Urinary bladder (tissue), 3 donors: ENCODE measurements at regions not wholly inside any gene's neighbourhood (a gene's known extent, or its start where the extent isn't known, plus 50 kb on each side); places are given as distances from the start of the nearest gene placed in this dataset.
"Not testable (repeated sequence)": the region's sequence is repeated elsewhere in the genome, so short reads cannot be mapped to it uniquely, and the experiment has no call there.

Experiments
- DNase-seq: peaks from one replicate; pipeline ENCODE4 v3.0.0-alpha.2; 2015; ENCODE audit errors: extremely low spot score
- H3K27ac ChIP-seq: one replicate; pipeline ENCODE4 v1.5.1; 2013; ENCODE audit warnings: low read depth, mild to moderate bottlenecking, moderate library complexity
- H3K36me3 ChIP-seq: one replicate; pipeline ENCODE4 v1.6.1; 2013; ENCODE audit warnings: mild to moderate bottlenecking, moderate library complexity; ENCODE audit not compliant: insufficient read depth
- H3K4me1 ChIP-seq: one replicate; pipeline ENCODE4 v1.6.1; 2013; ENCODE audit warnings: mild to moderate bottlenecking, moderate library complexity; ENCODE audit not compliant: insufficient read depth
- H3K4me3 ChIP-seq: one replicate; pipeline ENCODE4 v1.5.1; 2013; ENCODE audit warnings: low read depth, low read length
- WGBS: extraction: QIAGEN DNeasy Blood & Tissue Kit; methylation state at CpG from one replicate; pipeline ENCODE4 v1.1.7; 2013; 5-methylcytosine and 5-hydroxymethylcytosine counted together
- donor health status: healthy with polysubstance abuse.
- donor health status: healthy.

- no peak overlapping the region for H3K27ac ChIP-seq
- no peak for DNase-seq
- H3K36me3 ChIP-seq, result no peaks in the 10 kb centered on the region
- WGBS, result 70% methylated on average over 3 of the region's 3 CpGs
- H3K4me3 ChIP-seq, result no peak overlapping the region
- no peaks in the 10 kb centered on the region for H3K4me1 ChIP-seq
These were observed 77.3 kb upstream of the LMCD1 start for GRCh38 chr3:8424281-8424680.

DNA sequence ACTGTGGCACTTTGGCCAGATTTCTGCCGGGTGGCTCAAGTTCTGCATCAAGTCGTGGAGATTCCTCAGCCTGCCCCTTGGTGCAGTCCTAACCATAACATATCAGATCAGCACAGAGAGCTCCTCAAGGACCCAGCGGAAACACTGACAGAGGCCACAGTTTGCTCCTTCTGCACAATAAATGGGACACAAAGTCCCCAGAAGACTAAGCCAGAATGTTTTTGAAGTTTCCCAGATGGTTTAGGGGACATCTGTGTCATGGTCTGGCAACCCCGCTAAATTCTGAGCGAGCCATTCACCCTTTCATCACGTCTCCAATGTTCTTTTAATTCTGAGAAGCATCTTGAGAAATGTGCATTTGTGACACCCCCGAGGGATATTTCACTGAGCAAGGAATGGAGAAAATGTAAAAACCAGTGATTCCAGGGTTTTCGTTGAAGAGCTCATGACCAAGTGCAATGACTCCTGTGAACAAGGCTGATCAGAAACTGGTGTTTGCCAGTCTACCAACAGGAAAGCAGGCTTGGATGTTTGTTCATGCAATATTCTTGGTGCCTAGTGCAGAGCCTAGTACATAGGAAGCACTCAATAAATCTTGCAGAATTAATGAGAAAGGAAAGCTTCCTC lies 64.8 kb upstream of the LMCD1 start:
- WGBS, result 77% methylated on average over 8 of the region's 8 CpGs
- H3K4me1 ChIP-seq, result no peaks in the 10 kb centered on the region
- no peak for DNase-seq
- H3K36me3 ChIP-seq, result no peaks in the 10 kb centered on the region
- no peak overlapping the region for H3K4me3 ChIP-seq
- no peak overlapping the region for H3K27ac ChIP-seq

DNA sequence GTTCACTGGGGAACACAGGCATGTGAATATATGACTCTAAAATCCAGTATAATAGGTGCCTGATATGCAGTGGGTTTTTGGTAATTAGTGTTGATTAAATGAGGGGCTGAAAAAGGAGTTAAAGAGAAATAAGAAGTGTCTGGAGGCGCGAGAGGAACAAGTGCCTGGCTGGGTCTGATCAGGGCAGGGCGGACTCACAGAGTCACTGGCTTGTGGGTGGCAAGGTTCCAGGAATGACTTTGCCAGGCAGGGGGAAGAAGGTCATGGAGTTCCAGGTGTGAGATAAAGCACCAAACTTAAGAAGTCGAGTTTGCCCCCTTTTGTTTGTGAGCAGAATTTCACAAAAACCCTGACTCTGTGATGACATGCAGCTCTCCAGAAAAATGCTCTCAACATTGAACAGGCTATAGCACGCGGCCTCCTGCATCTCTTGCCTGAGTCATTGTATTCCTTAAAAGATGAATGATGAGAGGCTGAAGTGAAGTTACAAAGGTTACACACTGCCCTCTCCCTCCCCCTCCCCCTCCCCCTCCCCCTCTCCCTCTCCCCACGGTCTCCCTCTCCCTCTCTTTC lies 63.0 kb upstream of the LMCD1 start:
- Histone ChIP-seq H3K4me3 (no peak overlapping the region), H3K27ac (no peak overlapping the region), H3K4me1 (no peaks in the 10 kb centered on the region), H3K36me3 (no peaks in the 10 kb centered on the region)
- WGBS, result 80% methylated on average over 7 of the region's 7 CpGs
- DNase-seq, result no peak

- not testable (repeated sequence) for H3K4me1 ChIP-seq, H3K4me3 ChIP-seq, H3K27ac ChIP-seq, H3K36me3 ChIP-seq, DNase-seq
- 97% methylated on average over 30 of the region's 30 CpGs for WGBS
These were observed 61.5 kb upstream of the LMCD1 start for GRCh38 chr3:8440142-8440541.

DNA sequence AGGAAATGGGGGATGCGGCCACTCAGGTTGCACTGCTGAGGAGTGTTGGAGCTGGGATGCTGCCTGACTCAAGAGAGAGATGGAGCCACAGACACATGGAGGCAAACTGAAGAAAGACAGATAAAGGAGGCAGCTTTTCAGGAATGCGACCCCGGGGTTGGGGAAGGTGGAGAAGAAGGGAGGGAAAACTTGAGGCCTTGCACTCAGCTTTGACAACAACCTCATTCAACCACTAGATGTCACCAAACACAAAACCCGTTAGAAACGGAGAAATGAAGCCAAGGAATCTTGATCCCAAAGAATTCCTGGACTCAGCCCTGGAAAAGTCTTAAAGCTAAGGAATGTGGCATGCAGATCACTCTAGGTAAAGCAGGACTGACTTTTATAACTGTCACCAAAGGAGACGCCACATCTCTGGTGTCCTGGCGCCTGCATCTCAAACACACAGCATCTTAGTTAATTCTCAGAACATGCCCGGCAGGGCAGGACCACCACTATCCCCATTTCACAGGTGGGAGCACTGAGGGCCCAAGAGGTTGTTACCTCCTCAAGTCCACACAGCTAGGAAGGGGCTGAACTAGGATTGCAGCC lies 59.6 kb upstream of the LMCD1 start:
- Histone ChIP-seq H3K27ac (no peak overlapping the region), H3K4me3 (no peak overlapping the region), H3K36me3 (no peaks in the 10 kb centered on the region), H3K4me1 (no peaks in the 10 kb centered on the region)
- WGBS, result 39% methylated on average over 8 of the region's 8 CpGs
- peak; percentile 54 for DNase-seq

GRCh38 chr3:8442993-8443650 lies 58.5 kb upstream of the LMCD1 start:
- DNase-seq, result no peak
- no peaks in the 10 kb centered on the region for H3K36me3 ChIP-seq
- H3K4me3 ChIP-seq, result no peak overlapping the region
- H3K4me1 ChIP-seq, result no peaks in the 10 kb centered on the region
- H3K27ac ChIP-seq, result no peak overlapping the region
- 64% methylated on average over 4 of the region's 4 CpGs for WGBS

DNA sequence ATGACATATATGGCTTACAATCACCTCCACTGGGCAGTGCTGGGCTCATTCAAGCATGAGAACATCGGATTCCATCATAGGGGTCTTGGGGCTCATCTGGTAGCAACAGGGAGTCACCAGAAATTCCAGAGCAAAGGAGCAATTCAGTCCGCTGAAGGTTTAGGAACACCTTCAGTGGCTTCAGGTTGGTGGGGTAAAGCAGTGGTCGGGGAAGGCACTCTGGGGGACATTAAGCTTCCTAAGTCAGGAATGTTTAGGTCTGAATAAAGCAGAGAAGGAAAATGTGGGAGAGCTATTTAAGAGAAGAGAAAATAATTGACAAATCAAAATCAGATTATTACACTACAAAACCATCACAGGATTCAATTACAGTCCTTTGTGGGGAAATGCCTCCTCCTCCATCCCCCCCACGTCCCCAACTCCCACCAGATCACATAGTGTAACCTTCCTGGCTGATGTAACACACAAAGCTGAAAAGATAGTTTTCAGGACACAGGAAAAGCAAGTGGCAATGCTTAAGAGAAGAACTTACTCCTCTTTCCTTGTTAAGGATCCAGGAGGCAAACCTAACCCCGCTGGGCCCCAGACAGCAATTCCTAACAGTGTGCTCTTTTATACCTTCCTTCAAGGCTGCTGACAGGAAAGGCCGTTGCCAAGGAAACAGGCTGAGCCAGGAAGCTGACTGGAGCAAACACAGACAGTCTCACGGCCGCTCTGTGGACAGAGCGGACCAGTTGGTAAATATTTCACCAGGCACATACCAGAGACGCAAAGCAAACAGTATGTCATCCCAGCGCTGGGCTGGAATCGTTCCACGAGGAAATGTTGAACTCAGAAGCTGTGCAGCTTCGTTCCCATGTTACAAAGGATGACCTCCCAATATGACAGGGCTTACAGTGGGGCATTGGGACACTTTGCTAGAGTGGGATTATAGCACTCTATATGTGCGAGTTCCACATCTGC lies 57.5 kb upstream of the LMCD1 start:
- peak; percentile 91 for DNase-seq
- H3K4me1 ChIP-seq, result no peaks in the 10 kb centered on the region
- H3K4me3 ChIP-seq, result no peak overlapping the region

DNA sequence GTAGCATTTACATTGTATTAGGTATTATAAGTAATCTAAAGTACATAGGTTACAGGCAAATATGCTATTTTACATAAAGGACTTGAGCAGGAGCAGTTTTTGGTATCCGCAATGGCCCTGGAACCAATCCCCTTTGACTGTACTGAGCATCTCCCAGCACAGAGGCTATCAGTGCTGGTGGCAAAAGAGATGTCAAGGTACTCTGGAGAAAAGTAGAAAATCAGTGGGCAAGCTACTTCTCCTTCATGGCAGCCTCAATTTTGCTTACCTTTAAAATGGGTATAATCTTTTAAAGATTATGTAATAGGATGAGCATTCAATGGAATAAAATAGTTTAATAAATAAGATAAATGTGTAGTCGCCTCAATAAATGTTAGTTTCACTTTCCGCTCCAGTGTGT lies 56.7 kb upstream of the LMCD1 start:
- Histone ChIP-seq H3K27ac (no peak overlapping the region), H3K4me1 (no peaks in the 10 kb centered on the region), H3K36me3 (no peaks in the 10 kb centered on the region), H3K4me3 (no peak overlapping the region)
- DNase-seq, result no peak
- 85% methylated on average over 3 of the region's 3 CpGs for WGBS

More for the DNA sequence above, 57.5 kb upstream of the LMCD1 start:
- WGBS, result 23% methylated on average over 15 of the region's 15 CpGs
- peak overlapping the region; percentile 66 for H3K27ac ChIP-seq
- no peaks in the 10 kb centered on the region for H3K36me3 ChIP-seq

DNA sequence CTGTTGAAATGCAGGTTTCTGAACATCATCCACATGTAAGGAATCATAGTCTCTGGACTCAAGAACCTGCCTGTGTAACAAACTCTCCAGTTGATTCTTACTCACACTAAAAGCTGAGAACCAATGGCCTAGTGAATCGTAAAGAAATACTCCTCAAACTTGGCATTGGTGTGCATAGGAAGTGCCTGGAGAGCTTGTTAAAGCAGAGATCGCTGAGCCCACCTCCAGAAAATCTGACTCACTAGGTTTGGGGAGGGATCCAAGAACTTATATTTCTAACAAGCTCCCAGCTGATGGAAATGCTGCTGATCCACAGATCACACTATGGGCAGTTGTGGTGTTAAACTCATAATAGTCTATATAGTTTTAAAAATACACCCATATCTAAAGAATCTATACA lies 55.8 kb upstream of the LMCD1 start:
- Histone ChIP-seq H3K27ac (no peak overlapping the region), H3K36me3 (no peaks in the 10 kb centered on the region), H3K4me1 (no peaks in the 10 kb centered on the region), H3K4me3 (no peak overlapping the region)
- 24% methylated on average over 2 of the region's 2 CpGs for WGBS
- no peak for DNase-seq

DNA sequence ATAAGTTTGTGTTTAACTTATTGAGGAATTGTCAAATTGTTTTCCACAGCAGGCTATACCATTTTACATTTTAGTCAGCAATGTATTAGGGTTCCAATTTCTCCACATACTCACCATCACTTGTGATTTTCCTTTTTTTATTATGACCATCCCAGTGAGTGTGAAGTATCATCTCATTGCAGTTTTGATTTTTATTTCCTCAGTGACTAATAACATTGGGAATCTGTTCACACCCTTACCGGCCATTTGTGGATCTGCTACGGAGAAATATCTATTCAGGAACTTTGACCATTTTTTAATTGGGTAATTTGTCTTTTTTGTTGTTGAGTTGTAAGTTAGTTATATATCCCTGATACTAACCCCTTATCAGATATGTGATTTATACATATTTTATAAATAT lies 54.8 kb upstream of the LMCD1 start:
- Histone ChIP-seq H3K4me3 (no peak overlapping the region), H3K36me3 (no peaks in the 10 kb centered on the region), H3K4me1 (no peaks in the 10 kb centered on the region), H3K27ac (no peak overlapping the region)
- WGBS, result 82% methylated on average over 2 of the region's 2 CpGs
- DNase-seq, result no peak

GRCh38 chr3:8450618-8451017 lies 51.0 kb upstream of the LMCD1 start:
- H3K4me1 ChIP-seq, result no peaks in the 10 kb centered on the region
- no peaks in the 10 kb centered on the region for H3K36me3 ChIP-seq
- no peak overlapping the region for H3K27ac ChIP-seq
- DNase-seq, result no peak
- no peak overlapping the region for H3K4me3 ChIP-seq

GRCh38 chr3:8451696-8452095 lies 49.9 kb upstream of the LMCD1 start:
- Histone ChIP-seq H3K36me3 (no peaks in the 10 kb centered on the region), H3K4me1 (no peaks in the 10 kb centered on the region), H3K4me3 (no peak overlapping the region), H3K27ac (no peak overlapping the region)
- 73% methylated on average over 4 of the region's 4 CpGs for WGBS
- no peak for DNase-seq
